Kidney capillary endothelial cell (primary cell): ENCODE measurements at regions not wholly inside any gene's neighbourhood (a gene's known extent, or its start where the extent isn't known, plus 50 kb on each side); places are given as distances from the start of the nearest gene placed in this dataset.

ENCODE experiments used
- DNase-seq: peaks from one replicate; pipeline ENCODE4 v3.0.0-alpha.2; 2018; ENCODE audit warnings: low spot score

- no peak for DNase-seq
Measured at GRCh38 chr1:23615423-23615822, 56.1 kb upstream of the ID3 start.

GRCh38 chr1:23614032-23614660, 54.8 kb upstream of the ID3 start:
- DNase-seq, result no peak

DNA sequence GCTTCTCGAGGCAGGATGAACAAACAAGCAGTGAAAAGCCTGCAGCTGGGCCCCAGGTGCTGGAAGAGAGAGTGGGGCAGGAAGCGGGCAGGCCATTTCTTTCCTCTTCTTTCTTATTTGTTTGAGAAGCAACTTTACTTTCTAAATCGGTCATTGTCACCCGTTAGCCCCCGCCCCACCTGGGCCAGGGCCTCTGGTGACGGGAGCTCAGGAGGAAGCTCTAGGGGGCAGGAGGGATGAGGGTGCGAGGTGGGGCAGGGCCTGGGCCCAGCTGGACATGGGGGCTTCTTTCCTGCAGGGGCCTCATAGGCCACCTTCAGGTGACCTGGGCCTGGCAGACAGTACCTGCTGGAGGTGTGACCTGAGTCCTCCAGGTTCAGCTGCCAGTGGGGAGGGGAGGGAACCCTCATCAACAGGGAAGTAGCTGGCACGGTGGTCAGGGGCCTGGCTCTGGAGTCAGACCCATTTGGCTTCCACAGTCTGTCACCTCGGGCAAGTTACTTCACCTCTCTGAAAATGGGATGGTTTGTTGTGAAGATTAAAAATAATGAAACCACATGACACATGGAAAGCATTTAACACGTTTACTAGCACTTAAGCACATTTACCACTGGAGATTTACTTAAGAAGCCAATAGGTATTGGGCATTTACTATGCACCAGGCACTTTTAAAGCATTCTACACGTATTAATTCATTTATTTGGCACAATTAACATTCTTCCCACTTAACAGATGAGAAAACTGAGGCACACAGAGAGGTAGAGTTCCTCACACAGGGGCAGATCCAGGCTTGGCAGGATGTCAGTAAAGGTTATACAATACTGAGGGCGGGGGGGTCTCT, 54.1 kb upstream of the ID3 start:
- no peak for DNase-seq

DNA sequence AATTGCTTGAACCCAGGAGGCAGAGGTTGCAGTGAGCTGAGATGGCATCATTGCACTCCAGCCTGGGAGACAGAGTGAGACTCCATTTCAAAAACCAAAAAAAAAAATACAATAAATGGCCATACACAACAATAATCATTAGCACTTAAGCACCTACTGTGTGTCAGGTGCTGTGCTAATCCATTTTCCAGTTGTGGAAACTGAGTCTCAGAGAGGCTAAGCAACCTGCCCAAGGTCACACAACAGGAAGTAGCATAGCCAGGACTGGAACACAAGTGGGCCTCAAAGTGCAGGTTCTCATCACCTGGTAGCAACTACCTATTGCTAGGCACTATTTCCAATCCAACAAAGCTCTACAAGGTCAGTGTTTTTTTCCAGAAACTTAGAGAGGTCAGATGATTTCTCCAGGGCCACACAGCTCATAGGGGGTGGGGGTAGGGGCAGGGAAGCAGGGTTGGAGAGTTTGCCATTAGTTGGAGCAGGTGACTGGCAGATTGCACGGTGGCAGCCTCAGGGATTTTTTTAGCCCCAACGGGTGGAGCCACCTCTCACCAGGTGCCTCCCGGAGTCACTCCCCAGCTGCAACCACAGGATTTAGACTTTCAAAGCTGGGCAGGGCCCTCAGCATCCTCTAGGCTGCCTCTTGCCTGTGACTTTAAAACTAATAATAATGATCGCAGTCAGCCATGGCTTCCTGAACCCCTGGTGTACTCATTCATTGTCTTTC, 52.5 kb upstream of the ID3 start:
- DNase-seq, result no peak

DNA sequence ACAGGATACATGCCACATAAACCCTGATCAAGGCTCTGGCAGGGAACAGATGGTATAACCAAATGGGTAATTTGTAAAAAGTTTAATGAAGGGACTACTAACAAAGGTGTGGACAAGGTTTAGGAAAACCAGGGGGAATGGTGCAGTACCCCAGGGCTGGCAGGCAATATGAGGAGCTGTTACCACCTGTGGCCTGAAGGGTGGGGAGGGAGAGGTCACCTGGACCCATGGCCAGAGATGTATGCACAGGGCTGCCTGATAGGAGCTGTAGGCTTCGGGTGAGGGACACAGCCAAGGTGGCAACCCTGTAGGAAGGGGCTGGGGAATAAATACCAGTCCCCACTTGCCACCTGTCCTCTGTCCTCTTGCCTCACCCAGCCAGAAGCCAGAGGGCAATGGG, 51.4 kb upstream of the ID3 start:
- no peak for DNase-seq

GRCh38 chr1:23609971-23610370, 50.7 kb upstream of the ID3 start:
- no peak for DNase-seq
